Peyer's patch (tissue), 4 donors: ENCODE measurements at regions not wholly inside any gene's neighbourhood (a gene's known extent, or its start where the extent isn't known, plus 50 kb on each side); places are given as distances from the start of the nearest gene placed in this dataset.

Source experiments
- POLR2A ChIP-seq, 2 donors: fragments of 450-650 bp; IDR thresholded peaks; one replicate each; pipeline ENCODE4 v1.5.1; 2017; ENCODE audit warnings: antibody characterized with exemption in 2 of 2, mild to moderate bottlenecking in 2 of 2, moderate library complexity in 2 of 2
- TF ChIP-seq, protein P1 (sequence below), 6 experiments: fragments of 450-650 bp in 4 of 6; fragments of 200-600 bp in 2 of 6; sonication (generic) in 1 of 6; IDR thresholded peaks; one replicate each; pipeline ENCODE4 v1.5.1; 2017 to 2019; ENCODE audit warnings: antibody characterized with exemption in 6 of 6, mild to moderate bottlenecking in 3 of 6, moderate library complexity in 1 of 6

- TF ChIP-seq, protein P1, sequence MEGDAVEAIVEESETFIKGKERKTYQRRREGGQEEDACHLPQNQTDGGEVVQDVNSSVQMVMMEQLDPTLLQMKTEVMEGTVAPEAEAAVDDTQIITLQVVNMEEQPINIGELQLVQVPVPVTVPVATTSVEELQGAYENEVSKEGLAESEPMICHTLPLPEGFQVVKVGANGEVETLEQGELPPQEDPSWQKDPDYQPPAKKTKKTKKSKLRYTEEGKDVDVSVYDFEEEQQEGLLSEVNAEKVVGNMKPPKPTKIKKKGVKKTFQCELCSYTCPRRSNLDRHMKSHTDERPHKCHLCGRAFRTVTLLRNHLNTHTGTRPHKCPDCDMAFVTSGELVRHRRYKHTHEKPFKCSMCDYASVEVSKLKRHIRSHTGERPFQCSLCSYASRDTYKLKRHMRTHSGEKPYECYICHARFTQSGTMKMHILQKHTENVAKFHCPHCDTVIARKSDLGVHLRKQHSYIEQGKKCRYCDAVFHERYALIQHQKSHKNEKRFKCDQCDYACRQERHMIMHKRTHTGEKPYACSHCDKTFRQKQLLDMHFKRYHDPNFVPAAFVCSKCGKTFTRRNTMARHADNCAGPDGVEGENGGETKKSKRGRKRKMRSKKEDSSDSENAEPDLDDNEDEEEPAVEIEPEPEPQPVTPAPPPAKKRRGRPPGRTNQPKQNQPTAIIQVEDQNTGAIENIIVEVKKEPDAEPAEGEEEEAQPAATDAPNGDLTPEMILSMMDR (IDR thresholded peaks at IDR 0.05) = no peak
- no peak for TF ChIP-seq POLR2A (IDR thresholded peaks at IDR 0.05)
Observed at GRCh38 chr6:67889682-67889995, 745.4 kb upstream of the ADGRB3 start.
